Left ventricle myocardium inferior (tissue), 1 donor: ENCODE measurements at regions not wholly inside any gene's neighbourhood (a gene's known extent, or its start where the extent isn't known, plus 50 kb on each side); places are given as distances from the start of the nearest gene placed in this dataset.

ENCODE experiments used
- DNase-seq: peaks from one replicate; pipeline ENCODE4 v3.0.0-alpha.2; 2020
- H3K27ac ChIP-seq: fragments of 200-600 bp; replicated peaks from 2 replicates; pipeline ENCODE4 v1.8.0; 2021
- H3K27me3 ChIP-seq: fragments of 200-600 bp; 2 replicates; pipeline ENCODE4 v1.8.0; 2021; ENCODE audit warnings: low read depth
- H3K36me3 ChIP-seq: fragments of 200-600 bp; 2 replicates; pipeline ENCODE4 v1.8.0; 2021
- H3K4me1 ChIP-seq: fragments of 200-600 bp; 2 replicates; pipeline ENCODE4 v1.8.0; 2021
- H3K4me3 ChIP-seq: fragments of 200-600 bp; 2 replicates; pipeline ENCODE4 v1.8.0; 2021; ENCODE audit warnings: mild to moderate bottlenecking, moderate library complexity
- H3K9me3 ChIP-seq: fragments of 200-600 bp; replicated peaks from 2 replicates; pipeline ENCODE4 v1.8.0; 2021
- intact Hi-C: fragments of 100-400 bp; cut with micrococcal nuclease; formaldehyde crosslinking; loops from one replicate; pipeline ENCODE4 v1.11.0; 2022
- TF ChIP-seq, protein P1 (sequence below): fragments of 200-600 bp; IDR thresholded peaks from 2 replicates; pipeline ENCODE4 v1.8.0; 2021; ENCODE audit warnings: antibody characterized with exemption, mild to moderate bottlenecking, borderline replicate concordance
- donor health status: DM: no; HTN: yes; CAD: no; lungs with severe emphysema.

DNA sequence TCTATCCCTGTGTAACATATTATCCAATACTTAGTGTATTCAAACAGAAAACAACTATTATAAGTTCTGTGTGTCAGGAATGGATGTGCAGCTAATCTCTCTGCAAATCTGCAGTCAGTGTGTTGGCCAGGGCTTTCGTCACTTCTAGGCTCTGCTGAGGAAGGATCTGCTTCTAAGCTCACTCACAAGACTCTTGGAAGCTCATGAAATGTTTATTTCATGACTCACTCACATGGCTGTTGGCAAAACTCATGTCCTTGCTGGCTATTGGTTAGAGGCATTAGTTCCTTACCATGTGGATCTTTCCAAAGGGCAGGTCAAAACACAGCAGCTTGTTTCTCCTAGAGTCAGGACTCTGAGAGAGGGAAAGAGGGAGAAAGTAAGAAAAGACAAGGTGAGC is 367.4 kb upstream of the SMARCA2 start:
- Histone ChIP-seq H3K27ac (no peak overlapping the region), H3K27me3 (no peaks in the 10 kb centered on the region), H3K9me3 (no peaks in the 10 kb centered on the region), H3K36me3 (no peaks in the 10 kb centered on the region), H3K4me3 (no peak overlapping the region), H3K4me1 (no peaks in the 10 kb centered on the region)
- TF ChIP-seq, protein P1, sequence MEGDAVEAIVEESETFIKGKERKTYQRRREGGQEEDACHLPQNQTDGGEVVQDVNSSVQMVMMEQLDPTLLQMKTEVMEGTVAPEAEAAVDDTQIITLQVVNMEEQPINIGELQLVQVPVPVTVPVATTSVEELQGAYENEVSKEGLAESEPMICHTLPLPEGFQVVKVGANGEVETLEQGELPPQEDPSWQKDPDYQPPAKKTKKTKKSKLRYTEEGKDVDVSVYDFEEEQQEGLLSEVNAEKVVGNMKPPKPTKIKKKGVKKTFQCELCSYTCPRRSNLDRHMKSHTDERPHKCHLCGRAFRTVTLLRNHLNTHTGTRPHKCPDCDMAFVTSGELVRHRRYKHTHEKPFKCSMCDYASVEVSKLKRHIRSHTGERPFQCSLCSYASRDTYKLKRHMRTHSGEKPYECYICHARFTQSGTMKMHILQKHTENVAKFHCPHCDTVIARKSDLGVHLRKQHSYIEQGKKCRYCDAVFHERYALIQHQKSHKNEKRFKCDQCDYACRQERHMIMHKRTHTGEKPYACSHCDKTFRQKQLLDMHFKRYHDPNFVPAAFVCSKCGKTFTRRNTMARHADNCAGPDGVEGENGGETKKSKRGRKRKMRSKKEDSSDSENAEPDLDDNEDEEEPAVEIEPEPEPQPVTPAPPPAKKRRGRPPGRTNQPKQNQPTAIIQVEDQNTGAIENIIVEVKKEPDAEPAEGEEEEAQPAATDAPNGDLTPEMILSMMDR, result no peak
- no peak for DNase-seq
- intact Hi-C loops, result no loop called here

DNA sequence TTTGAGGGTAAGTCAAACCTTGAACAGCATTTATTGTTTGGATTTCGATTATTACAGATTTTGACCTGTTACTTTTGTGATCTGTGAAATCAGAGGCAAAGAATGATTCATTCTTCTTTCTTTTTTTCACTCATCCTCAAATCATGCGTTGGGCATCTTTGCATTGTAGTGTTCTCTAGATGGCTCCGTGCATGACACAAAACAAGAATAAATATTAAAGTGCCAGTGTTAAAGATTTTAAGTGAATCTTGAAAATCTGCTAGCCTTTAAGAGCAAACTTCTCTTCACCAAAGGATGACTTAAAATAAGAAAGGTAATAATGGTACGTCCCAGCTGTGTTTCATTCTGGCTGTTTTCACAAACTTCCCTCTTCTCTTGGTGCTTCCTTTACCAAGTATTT is 361.9 kb upstream of the SMARCA2 start:
- TF ChIP-seq, protein P1, result no peak
- Histone ChIP-seq H3K4me1 (no peaks in the 10 kb centered on the region), H3K4me3 (no peak overlapping the region), H3K27me3 (no peaks in the 10 kb centered on the region), H3K9me3 (peaks cover 8% of the 10 kb centered on the region), H3K36me3 (no peaks in the 10 kb centered on the region), H3K27ac (no peak overlapping the region)
- DNase-seq, result no peak
- intact Hi-C loops, result no loop called here

DNA sequence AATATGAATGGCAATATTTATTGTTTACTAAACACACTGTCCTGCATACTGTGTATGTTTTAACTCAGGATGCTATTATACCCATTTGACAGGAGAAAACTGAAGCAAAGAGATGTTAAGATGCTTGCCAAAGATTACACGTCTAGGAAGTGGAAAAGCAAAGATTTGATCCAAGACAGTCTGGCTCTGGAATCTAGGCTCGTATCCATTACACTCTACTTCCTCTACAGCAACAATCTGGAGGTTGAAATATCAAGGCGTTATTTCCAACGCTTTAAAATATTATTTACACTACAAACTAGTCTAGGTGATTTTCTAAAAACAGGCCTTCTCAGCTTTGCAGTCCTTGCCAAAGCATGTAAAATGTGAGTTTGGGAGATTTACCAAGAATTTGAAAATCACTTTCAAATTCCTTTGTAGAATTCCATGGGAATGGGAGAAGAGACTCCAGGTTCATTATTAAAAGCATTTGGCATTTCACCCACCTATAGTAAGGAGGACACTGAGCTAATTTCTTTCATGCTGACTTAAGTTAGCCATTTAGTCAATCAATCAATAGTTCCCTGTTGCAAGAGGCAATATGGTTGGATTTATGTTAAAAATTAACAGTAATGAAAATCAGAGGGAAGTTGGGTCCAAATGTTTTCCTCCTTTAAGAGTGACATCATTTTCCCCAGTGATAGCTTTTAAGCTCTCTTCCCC is 356.3 kb upstream of the SMARCA2 start:
- intact Hi-C loops, result no loop called here
- TF ChIP-seq, protein P1, result no peak

DNA sequence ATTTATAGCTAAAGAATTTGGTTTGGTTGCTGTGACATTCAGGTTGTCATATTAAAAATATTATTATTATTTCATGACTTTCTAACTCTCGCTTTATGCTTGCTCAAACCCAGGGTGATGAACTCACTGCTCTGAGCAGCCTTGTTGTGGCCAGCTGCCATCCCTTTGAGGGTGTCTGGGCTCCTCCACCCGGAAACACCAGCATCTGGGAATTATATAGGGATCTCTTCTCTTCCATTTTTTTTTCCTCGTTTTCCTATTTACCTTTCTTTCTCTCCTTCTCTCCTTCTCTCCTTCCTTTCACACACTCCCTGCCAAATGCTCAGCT is 355.8 kb upstream of the SMARCA2 start:
- Histone ChIP-seq H3K4me1 (no peaks in the 10 kb centered on the region), H3K4me3 (no peak overlapping the region), H3K27ac (no peak overlapping the region), H3K9me3 (peaks cover 8% of the 10 kb centered on the region), H3K27me3 (no peaks in the 10 kb centered on the region), H3K36me3 (no peaks in the 10 kb centered on the region)
- intact Hi-C loops, result no loop called here
- TF ChIP-seq, protein P1, result no peak
- DNase-seq, result no peak

More for the DNA sequence above, 356.3 kb upstream of the SMARCA2 start:
- H3K36me3 ChIP-seq, result no peaks in the 10 kb centered on the region
- no peaks in the 10 kb centered on the region for H3K27me3 ChIP-seq
- H3K4me3 ChIP-seq, result no peak overlapping the region
- DNase-seq, result no peak
- peaks cover 8% of the 10 kb centered on the region for H3K9me3 ChIP-seq
- H3K27ac ChIP-seq, result no peak overlapping the region
- H3K4me1 ChIP-seq, result no peaks in the 10 kb centered on the region

DNA sequence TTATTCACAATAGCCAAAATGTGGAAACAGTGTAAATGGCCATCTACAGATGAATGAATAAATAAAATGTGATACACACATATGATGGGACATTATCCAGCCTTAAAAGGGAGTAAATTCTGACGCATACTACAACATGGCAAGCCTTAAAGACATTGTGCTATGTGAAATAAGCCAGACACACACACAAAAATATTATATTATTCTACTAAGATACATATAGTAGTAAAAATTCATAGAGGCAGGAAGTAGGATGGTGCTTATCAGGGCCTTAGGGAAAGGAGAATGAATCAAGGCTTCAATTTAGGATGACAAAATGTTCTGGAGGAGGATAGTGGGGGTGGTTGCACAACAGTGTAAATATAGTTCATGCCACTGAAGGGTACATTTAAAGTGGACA is 346.7 kb upstream of the SMARCA2 start:
- no peaks in the 10 kb centered on the region for H3K36me3 ChIP-seq
- DNase-seq, result no peak
- H3K27ac ChIP-seq, result no peak overlapping the region
- H3K27me3 ChIP-seq, result no peaks in the 10 kb centered on the region
- H3K4me3 ChIP-seq, result no peak overlapping the region
- TF ChIP-seq, protein P1, result no peak
- H3K4me1 ChIP-seq, result no peaks in the 10 kb centered on the region
- H3K9me3 ChIP-seq, result peaks cover 19% of the 10 kb centered on the region
- intact Hi-C loops, result no loop called here
